ENCODE measurements at regions not wholly inside any gene's neighbourhood (a gene's known extent, or its start where the extent isn't known, plus 50 kb on each side); places are given as distances from the start of the nearest gene placed in this dataset. TPM values are rescaled to one million over a fixed set of nuclear protein-coding genes. Genes with fewer than 3 reads are reported as not detected.

GRCh38 chr2:12665334-12665733, 51.4 kb upstream of the TRIB2 start:
- H3K9me3 ChIP-seq (ENCODE audit: control insufficient read depth, insufficient read depth, low read depth, low read length) = peaks cover 11% of the 10 kb centered on the region; the same call in 1 of the 2 replicates
- no peak for TF ChIP-seq POLR2AphosphoS5 (IDR thresholded peaks at IDR 0.05; ENCODE audit: low read depth, low read length)
- no peak for TF ChIP-seq REST (IDR thresholded peaks at IDR 0.05; ENCODE audit: insufficient read depth in 1 of 2, low read depth in 2 of 2, low read length in 1 of 2)
- no peak for TF ChIP-seq SIN3A (IDR thresholded peaks at IDR 0.05; ENCODE audit: borderline replicate concordance, insufficient read depth, low read depth, low read length)
- no peak for TF ChIP-seq TCF7L2 (IDR thresholded peaks at IDR 0.05; ENCODE audit: low read depth, low read length)
- TF ChIP-seq, protein P1, sequence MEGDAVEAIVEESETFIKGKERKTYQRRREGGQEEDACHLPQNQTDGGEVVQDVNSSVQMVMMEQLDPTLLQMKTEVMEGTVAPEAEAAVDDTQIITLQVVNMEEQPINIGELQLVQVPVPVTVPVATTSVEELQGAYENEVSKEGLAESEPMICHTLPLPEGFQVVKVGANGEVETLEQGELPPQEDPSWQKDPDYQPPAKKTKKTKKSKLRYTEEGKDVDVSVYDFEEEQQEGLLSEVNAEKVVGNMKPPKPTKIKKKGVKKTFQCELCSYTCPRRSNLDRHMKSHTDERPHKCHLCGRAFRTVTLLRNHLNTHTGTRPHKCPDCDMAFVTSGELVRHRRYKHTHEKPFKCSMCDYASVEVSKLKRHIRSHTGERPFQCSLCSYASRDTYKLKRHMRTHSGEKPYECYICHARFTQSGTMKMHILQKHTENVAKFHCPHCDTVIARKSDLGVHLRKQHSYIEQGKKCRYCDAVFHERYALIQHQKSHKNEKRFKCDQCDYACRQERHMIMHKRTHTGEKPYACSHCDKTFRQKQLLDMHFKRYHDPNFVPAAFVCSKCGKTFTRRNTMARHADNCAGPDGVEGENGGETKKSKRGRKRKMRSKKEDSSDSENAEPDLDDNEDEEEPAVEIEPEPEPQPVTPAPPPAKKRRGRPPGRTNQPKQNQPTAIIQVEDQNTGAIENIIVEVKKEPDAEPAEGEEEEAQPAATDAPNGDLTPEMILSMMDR (IDR thresholded peaks at IDR 0.05) = no peak
- no peak overlapping the region for H3K27ac ChIP-seq (ENCODE audit: low read length)
- no peaks in the 10 kb centered on the region for H3K36me3 ChIP-seq (ENCODE audit: control insufficient read depth, insufficient read depth, low read length)
- no peaks in the 10 kb centered on the region for H3K27me3 ChIP-seq (ENCODE audit: control insufficient read depth, insufficient read depth, low read length)
- intact Hi-C loops (cut with micrococcal nuclease; ENCODE audit: unreplicated experiment) = no loop called here
- no peaks in the 10 kb centered on the region for H3K4me1 ChIP-seq (ENCODE audit: control insufficient read depth, insufficient read depth, low read length)
- no peak for ATAC-seq
- ChIA-PET POLR2A (no interaction called here), CTCF (no interaction called here)
- in situ Hi-C loops (cut with HindIII; ENCODE audit: low pct_unique_long_range_greater_than_20kb, low sequenced_read_pairs) = no loop called here
- no TSS peak for BruUV-seq (replicated peaks)
- no peak for DNase-seq (ENCODE audit: low read depth, low spot score)
- no peak overlapping the region for H3K4me3 ChIP-seq (ENCODE audit: low read depth in 2 of 2, low read length in 2 of 2)

- ATAC-seq (no peak), DNase-seq (ENCODE audit: low read depth, low spot score) (no peak)
- BruUV-seq (replicated peaks) = no TSS peak
- Histone ChIP-seq H3K4me1 (ENCODE audit: control insufficient read depth, insufficient read depth, low read length) (no peaks in the 10 kb centered on the region), H3K36me3 (ENCODE audit: control insufficient read depth, insufficient read depth, low read length) (no peaks in the 10 kb centered on the region), H3K9me3 (ENCODE audit: control insufficient read depth, insufficient read depth, low read depth, low read length) (peaks cover 11% of the 10 kb centered on the region; the same call in 1 of the 2 replicates), H3K27me3 (ENCODE audit: control insufficient read depth, insufficient read depth, low read length) (no peaks in the 10 kb centered on the region), H3K27ac (ENCODE audit: low read length) (no peak overlapping the region), H3K4me3 (ENCODE audit: low read depth in 2 of 2, low read length in 2 of 2) (no peak overlapping the region)
- POLR2A ChIA-PET = no interaction called here
- in situ Hi-C loops (cut with HindIII; ENCODE audit: low pct_unique_long_range_greater_than_20kb, low sequenced_read_pairs) = no loop called here
- intact Hi-C loops (cut with micrococcal nuclease; ENCODE audit: unreplicated experiment) = no loop called here
- TF ChIP-seq TCF7L2 (IDR thresholded peaks at IDR 0.05; ENCODE audit: low read depth, low read length) (no peak), POLR2AphosphoS5 (IDR thresholded peaks at IDR 0.05; ENCODE audit: low read depth, low read length) (no peak), REST (IDR thresholded peaks at IDR 0.05; ENCODE audit: insufficient read depth in 1 of 2, low read depth in 2 of 2, low read length in 1 of 2) (no peak), SIN3A (IDR thresholded peaks at IDR 0.05; ENCODE audit: borderline replicate concordance, insufficient read depth, low read depth, low read length) (no peak)
- TF ChIP-seq, protein P1 (IDR thresholded peaks at IDR 0.05) = no peak
- CTCF ChIA-PET = no interaction called here
Observed at GRCh38 chr2:12666445-12666844, 50.3 kb upstream of the TRIB2 start.

Small RNA genes in the stretch of these regions (microRNA-seq; reads per million reads assigned to microRNA genes)
- not detected for gene MIR3681 (ENCODE audit: unreplicated experiment)

All from Panc1 (cell line).